ENCODE measurements at regions not wholly inside any gene's neighbourhood (a gene's known extent, or its start where the extent isn't known, plus 50 kb on each side); places are given as distances from the start of the nearest gene placed in this dataset.

GRCh38 chr6:22774129-22774528 is 204.8 kb downstream of the HDGFL1 start:
- no peak for TF ChIP-seq PHF8 (IDR thresholded peaks at IDR 0.05; ENCODE audit: borderline replicate concordance, low read depth)
- no peak for TF ChIP-seq CTCF (IDR thresholded peaks at IDR 0.05)
- no peak for TF ChIP-seq PBX3 (IDR thresholded peaks at IDR 0.05)
- no peak for TF ChIP-seq CEBPB (IDR thresholded peaks at IDR 0.05)
- no peak for TF ChIP-seq EP300 (IDR thresholded peaks at IDR 0.05)
- no peak for TF ChIP-seq JUNB (IDR thresholded peaks at IDR 0.05)

All from A549 (cell line).